ENCODE measurements at regions not wholly inside any gene's neighbourhood (a gene's known extent, or its start where the extent isn't known, plus 50 kb on each side); places are given as distances from the start of the nearest gene placed in this dataset.

DNA sequence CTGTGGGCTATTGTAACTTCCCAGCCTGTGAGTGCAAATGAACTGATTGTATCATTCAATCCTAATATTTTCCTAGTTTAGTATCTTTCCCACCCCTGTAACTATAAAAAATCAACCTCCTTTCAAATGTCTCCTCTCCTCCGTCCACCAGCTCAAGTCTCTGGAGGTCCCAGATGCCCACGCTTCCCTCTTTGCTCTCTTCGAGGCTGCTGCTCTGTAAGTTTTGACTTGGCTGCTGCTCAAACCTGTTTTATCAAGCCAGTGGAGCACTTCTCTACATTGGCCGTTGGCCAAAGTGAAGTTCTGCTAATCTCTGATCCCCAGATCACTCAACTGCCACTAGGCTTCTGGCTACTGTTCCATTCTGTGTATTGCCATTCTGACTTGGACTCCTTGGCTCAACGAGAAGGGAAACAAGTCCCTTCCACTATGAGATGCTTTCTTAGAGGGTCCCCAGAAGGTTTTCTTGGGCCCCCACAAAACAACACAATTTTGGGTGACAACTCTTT lies 60.7 kb upstream of the RAPGEF2 start:
- no peak for DNase-seq (ENCODE audit: low read depth)
- TF ChIP-seq, protein P1, sequence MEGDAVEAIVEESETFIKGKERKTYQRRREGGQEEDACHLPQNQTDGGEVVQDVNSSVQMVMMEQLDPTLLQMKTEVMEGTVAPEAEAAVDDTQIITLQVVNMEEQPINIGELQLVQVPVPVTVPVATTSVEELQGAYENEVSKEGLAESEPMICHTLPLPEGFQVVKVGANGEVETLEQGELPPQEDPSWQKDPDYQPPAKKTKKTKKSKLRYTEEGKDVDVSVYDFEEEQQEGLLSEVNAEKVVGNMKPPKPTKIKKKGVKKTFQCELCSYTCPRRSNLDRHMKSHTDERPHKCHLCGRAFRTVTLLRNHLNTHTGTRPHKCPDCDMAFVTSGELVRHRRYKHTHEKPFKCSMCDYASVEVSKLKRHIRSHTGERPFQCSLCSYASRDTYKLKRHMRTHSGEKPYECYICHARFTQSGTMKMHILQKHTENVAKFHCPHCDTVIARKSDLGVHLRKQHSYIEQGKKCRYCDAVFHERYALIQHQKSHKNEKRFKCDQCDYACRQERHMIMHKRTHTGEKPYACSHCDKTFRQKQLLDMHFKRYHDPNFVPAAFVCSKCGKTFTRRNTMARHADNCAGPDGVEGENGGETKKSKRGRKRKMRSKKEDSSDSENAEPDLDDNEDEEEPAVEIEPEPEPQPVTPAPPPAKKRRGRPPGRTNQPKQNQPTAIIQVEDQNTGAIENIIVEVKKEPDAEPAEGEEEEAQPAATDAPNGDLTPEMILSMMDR (IDR thresholded peaks at IDR 0.05; ENCODE audit: control insufficient read depth, insufficient read depth, low read depth, low read length, missing control alignments), result no peak
- no peak overlapping the region for H3K4me3 ChIP-seq (ENCODE audit: control insufficient read depth, low read depth, low read length)

DNA sequence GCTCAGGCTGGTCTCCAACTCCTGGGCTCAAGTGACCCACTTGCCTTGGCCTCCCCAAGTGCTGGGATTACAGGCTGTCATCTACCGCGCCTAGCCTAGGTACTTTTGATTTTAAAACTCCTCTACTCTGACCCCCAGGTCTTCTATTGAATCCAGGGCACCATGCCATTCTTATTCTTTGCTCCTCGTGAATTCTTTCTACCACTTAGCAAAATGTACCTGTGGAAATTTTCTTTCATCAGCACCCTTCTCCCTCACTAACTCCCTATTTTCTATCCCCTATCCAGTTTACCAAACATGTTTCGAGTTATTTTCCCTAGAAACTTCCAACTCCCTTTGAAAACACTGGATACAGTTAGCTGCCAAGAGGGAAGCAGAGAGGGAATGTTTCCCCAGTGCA lies 60.0 kb upstream of the RAPGEF2 start:
- no peak overlapping the region for H3K4me3 ChIP-seq (ENCODE audit: control insufficient read depth, low read depth, low read length)
- TF ChIP-seq, protein P1 (IDR thresholded peaks at IDR 0.05; ENCODE audit: control insufficient read depth, insufficient read depth, low read depth, low read length, missing control alignments), result no peak
- no peak for DNase-seq (ENCODE audit: low read depth)

DNA sequence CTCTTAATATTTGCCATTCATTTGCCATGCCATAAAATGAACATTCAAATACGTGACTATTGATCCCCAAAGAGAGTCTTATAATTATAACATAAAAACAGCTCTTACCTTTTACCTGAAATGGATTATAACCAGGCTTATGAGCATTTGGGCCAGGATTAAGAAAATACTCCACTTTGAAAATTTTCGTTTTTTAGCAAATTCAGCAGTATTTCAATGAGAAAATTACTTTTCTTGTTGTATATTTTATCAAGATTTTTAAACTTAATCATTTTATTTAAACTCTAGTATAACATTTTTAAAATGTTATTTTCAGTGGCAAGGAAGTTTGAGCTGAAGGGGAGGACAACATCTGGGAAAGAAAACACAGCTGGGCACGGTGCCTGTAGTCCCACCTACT lies 59.0 kb upstream of the RAPGEF2 start:
- TF ChIP-seq, protein P1 (IDR thresholded peaks at IDR 0.05; ENCODE audit: control insufficient read depth, insufficient read depth, low read depth, low read length, missing control alignments), result no peak
- DNase-seq (ENCODE audit: low read depth), result no peak
- H3K4me3 ChIP-seq (ENCODE audit: control insufficient read depth, low read depth, low read length), result no peak overlapping the region

DNA sequence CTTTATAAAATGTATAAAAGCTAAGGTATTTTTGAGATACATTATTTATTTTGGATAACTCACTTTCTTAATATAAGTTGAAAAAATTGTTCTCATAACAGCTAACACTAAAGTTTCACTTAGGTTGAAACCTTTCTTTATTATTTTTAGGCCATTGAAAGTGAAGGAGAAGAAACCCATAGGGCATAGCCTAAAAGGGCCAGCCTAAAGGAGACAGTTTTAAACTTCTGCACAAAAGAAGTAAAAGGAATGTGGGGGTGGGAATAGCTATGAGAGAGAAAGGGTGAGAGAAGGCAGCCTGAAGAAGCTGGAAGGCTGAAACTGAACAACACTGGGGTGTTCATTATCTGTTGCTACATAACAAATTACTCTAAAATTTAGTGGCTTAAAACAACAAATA lies 57.6 kb upstream of the RAPGEF2 start:
- H3K4me3 ChIP-seq (ENCODE audit: control insufficient read depth, low read depth, low read length), result no peak overlapping the region
- TF ChIP-seq, protein P1 (IDR thresholded peaks at IDR 0.05; ENCODE audit: control insufficient read depth, insufficient read depth, low read depth, low read length, missing control alignments), result no peak
- DNase-seq (ENCODE audit: low read depth), result no peak

DNA sequence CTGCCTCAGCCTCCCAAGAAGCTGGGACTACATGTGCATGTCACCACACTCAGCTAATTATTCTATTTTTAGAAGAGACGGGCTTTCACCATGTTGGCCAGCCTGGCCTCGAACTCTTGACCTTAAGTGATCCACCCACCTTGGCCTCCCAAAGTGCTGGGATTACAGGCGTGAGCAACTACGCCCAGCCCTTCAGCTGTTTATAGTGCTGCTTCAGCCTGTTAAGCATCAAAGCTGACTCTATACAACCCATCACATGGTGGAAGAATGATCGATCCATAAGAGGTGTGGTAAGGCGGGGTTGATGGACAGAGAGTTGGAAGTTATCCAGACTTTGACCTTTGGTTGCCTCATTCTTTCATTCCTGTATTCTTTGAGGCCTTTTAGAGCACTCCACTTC lies 56.2 kb upstream of the RAPGEF2 start:
- TF ChIP-seq, protein P1 (IDR thresholded peaks at IDR 0.05; ENCODE audit: control insufficient read depth, insufficient read depth, low read depth, low read length, missing control alignments), result no peak
- no peak overlapping the region for H3K4me3 ChIP-seq (ENCODE audit: control insufficient read depth, low read depth, low read length)
- no peak for DNase-seq (ENCODE audit: low read depth)

DNA sequence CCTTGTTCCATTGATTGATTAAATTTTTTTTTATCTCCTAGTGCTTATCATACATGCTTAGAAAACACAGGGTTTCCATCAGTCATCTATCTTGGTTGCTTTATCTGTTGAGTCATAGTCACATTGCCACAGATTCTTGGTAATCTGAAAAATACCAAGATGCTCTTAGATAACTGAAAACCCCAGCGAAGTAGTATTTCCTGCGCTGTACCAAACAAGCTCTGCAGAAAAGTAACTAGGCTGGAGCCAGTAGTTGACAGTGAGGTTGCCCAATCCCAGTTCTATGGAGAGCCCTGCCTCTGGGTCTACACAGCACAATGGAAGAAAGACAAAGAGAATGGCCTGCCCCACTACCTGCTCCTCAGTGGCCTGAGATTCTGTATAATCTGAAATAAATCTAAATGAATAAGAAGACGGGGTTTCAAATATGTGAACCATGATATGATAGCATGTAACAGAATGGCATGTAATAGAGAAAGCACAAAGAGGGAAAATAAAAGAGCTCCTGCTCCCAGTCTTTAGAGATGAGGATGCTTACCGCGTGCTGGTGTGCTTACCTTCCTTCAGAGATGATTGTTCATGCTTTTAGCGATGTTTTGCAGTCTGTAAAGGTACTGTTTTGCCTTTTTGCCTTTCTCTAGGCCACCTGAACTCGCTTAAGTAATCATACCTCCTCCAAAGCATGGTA lies 55.3 kb upstream of the RAPGEF2 start:
- H3K4me3 ChIP-seq (ENCODE audit: control insufficient read depth, low read depth, low read length), result no peak overlapping the region

More for the DNA sequence above, 55.3 kb upstream of the RAPGEF2 start:
- DNase-seq (ENCODE audit: low read depth), result no peak
- TF ChIP-seq, protein P1 (IDR thresholded peaks at IDR 0.05; ENCODE audit: control insufficient read depth, insufficient read depth, low read depth, low read length, missing control alignments), result no peak

All from AG09309 (cell line).